Muscle of leg (tissue), 3 donors: ENCODE measurements at regions not wholly inside any gene's neighbourhood (a gene's known extent, or its start where the extent isn't known, plus 50 kb on each side); places are given as distances from the start of the nearest gene placed in this dataset.

Experiments used
- DNase-seq: peaks from one replicate; pipeline ENCODE4 v3.0.0; 2013
- H3K27ac ChIP-seq: one replicate; pipeline ENCODE4 v1.5.1; 2013; ENCODE audit warnings: mild to moderate bottlenecking, low read length, control low read depth
- H3K27me3 ChIP-seq: one replicate; pipeline ENCODE4 v1.6.1; 2013; ENCODE audit warnings: low read length; ENCODE audit not compliant: control insufficient read depth, insufficient read depth
- H3K36me3 ChIP-seq: one replicate; pipeline ENCODE4 v1.6.1; 2013; ENCODE audit warnings: low read length; ENCODE audit not compliant: control insufficient read depth, insufficient read depth
- H3K4me1 ChIP-seq: one replicate; pipeline ENCODE4 v1.6.1; 2013; ENCODE audit warnings: low read length; ENCODE audit not compliant: control insufficient read depth, insufficient read depth
- H3K4me3 ChIP-seq: one replicate; pipeline ENCODE4 v1.5.1; 2013; ENCODE audit warnings: low read length, control low read depth
- H3K9me3 ChIP-seq: replicated peaks from 2 replicates; pipeline ENCODE4 v1.6.1; 2013; ENCODE audit warnings: low read depth, low read length; ENCODE audit not compliant: control insufficient read depth
- WGBS: methylation state at CpG from one replicate; pipeline ENCODE4 v1.1.5; 2013; ENCODE audit warnings: missing lambda C conversion rate; ENCODE audit not compliant: insufficient coverage; 5-methylcytosine and 5-hydroxymethylcytosine counted together

- no CpG with 5 or more reads among the region's 2 CpGs for WGBS
- no peaks in the 10 kb centered on the region for H3K36me3 ChIP-seq
- H3K4me1 ChIP-seq, result no peaks in the 10 kb centered on the region
- no peaks in the 10 kb centered on the region for H3K27me3 ChIP-seq
- no peak overlapping the region for H3K27ac ChIP-seq
- DNase-seq, result no peak
- H3K9me3 ChIP-seq, result no peaks in the 10 kb centered on the region
- H3K4me3 ChIP-seq, result no peak overlapping the region
These were observed 617.2 kb upstream of the CHORDC1 start for GRCh38 chr11:90840071-90840470.

DNA sequence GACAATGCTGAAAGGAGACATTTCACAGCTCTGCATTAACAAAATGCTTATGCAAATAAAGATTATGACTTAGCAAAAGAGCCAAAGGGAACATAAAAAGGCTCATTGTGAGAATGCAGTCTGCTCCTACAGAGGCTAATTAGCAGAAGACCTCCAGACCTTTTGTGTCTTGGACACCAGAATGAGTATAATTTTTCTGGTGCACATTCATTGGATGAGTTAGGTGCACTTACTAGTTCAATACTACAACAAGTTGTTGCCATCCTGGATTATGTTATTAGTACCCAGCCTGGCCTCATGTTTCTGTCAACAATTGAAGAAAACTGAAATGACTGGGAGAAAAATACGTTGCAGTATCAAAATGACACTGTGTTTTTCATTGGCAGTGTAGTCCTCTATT, 613.2 kb upstream of the CHORDC1 start:
- Histone ChIP-seq H3K36me3 (no peaks in the 10 kb centered on the region), H3K27me3 (no peaks in the 10 kb centered on the region), H3K9me3 (no peaks in the 10 kb centered on the region), H3K4me1 (no peaks in the 10 kb centered on the region), H3K4me3 (no peak overlapping the region), H3K27ac (no peak overlapping the region)
- WGBS, result no CpG with 5 or more reads among the region's 1 CpG
- DNase-seq, result no peak

GRCh38 chr11:90823446-90823845, 600.6 kb upstream of the CHORDC1 start:
- H3K9me3 ChIP-seq, result no peaks in the 10 kb centered on the region
- no peak overlapping the region for H3K27ac ChIP-seq
- no peaks in the 10 kb centered on the region for H3K36me3 ChIP-seq
- H3K4me3 ChIP-seq, result no peak overlapping the region
- WGBS, result 90% methylated on average over 2 of the region's 4 CpGs
- H3K27me3 ChIP-seq, result no peaks in the 10 kb centered on the region
- no peaks in the 10 kb centered on the region for H3K4me1 ChIP-seq
- DNase-seq, result no peak

GRCh38 chr11:90822996-90823395, 600.1 kb upstream of the CHORDC1 start:
- H3K36me3 ChIP-seq, result no peaks in the 10 kb centered on the region
- H3K27ac ChIP-seq, result no peak overlapping the region
- no peaks in the 10 kb centered on the region for H3K27me3 ChIP-seq
- DNase-seq, result peak; percentile 78
- H3K4me1 ChIP-seq, result no peaks in the 10 kb centered on the region
- WGBS, result 29% methylated on average over 2 of the region's 5 CpGs
- no peak overlapping the region for H3K4me3 ChIP-seq
- H3K9me3 ChIP-seq, result no peaks in the 10 kb centered on the region

DNA sequence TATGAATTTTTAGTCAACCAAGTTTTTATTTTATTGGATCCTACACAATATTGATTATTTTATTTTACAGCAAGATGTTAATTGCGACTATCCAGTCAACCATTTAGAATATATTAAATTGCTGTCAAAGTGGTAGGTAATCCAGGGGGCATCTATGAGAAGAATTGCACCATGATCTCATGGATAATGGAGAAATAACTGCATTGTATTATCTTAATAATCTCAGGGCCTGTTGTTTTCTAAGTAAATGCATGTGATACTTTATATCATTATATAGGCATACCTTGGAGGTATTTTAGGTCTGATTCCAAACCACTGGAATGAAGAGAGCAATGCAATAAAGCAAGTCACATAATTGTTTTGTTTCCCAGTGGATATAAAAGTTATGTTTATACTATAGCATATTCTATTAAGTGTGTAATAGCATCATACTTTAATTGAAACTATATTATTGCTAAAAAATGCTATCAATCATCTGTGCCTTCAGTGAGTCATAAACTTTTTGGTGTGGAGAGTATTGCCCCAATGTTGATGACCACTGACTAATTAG, 595.4 kb upstream of the CHORDC1 start:
- H3K36me3 ChIP-seq, result no peaks in the 10 kb centered on the region
- no CpG with 5 or more reads among the region's 1 CpG for WGBS
- H3K27ac ChIP-seq, result no peak overlapping the region
- no peak overlapping the region for H3K4me3 ChIP-seq
- no peaks in the 10 kb centered on the region for H3K27me3 ChIP-seq
- DNase-seq, result no peak
- no peaks in the 10 kb centered on the region for H3K4me1 ChIP-seq
- no peaks in the 10 kb centered on the region for H3K9me3 ChIP-seq

- no peak overlapping the region for H3K27ac ChIP-seq
- no peak overlapping the region for H3K4me3 ChIP-seq
- H3K36me3 ChIP-seq, result no peaks in the 10 kb centered on the region
- H3K4me1 ChIP-seq, result no peaks in the 10 kb centered on the region
- peaks cover 2% of the 10 kb centered on the region for H3K9me3 ChIP-seq
- H3K27me3 ChIP-seq, result no peaks in the 10 kb centered on the region
- DNase-seq, result no peak
- 87% methylated on average over 3 of the region's 5 CpGs for WGBS
These were observed 586.7 kb upstream of the CHORDC1 start for GRCh38 chr11:90809581-90809980.

- Histone ChIP-seq H3K27ac (no peak overlapping the region), H3K4me1 (no peaks in the 10 kb centered on the region), H3K4me3 (no peak overlapping the region), H3K27me3 (no peaks in the 10 kb centered on the region), H3K9me3 (no peaks in the 10 kb centered on the region), H3K36me3 (no peaks in the 10 kb centered on the region)
- no CpG with 5 or more reads among the region's 3 CpGs for WGBS
- DNase-seq, result no peak
These were observed 582.3 kb upstream of the CHORDC1 start for GRCh38 chr11:90805172-90805571.

- Histone ChIP-seq H3K27ac (no peak overlapping the region), H3K4me3 (no peak overlapping the region), H3K9me3 (no peaks in the 10 kb centered on the region), H3K36me3 (no peaks in the 10 kb centered on the region), H3K27me3 (no peaks in the 10 kb centered on the region), H3K4me1 (no peaks in the 10 kb centered on the region)
- DNase-seq, result no peak
- 100% methylated on average over 1 of the region's 7 CpGs for WGBS
These were observed 581.0 kb upstream of the CHORDC1 start for GRCh38 chr11:90803831-90804230.

GRCh38 chr11:90803366-90803765, 580.5 kb upstream of the CHORDC1 start:
- H3K27ac ChIP-seq, result no peak overlapping the region
- H3K9me3 ChIP-seq, result no peaks in the 10 kb centered on the region
- no peaks in the 10 kb centered on the region for H3K4me1 ChIP-seq
- H3K4me3 ChIP-seq, result no peak overlapping the region
- no peaks in the 10 kb centered on the region for H3K27me3 ChIP-seq
- DNase-seq, result no peak
- no peaks in the 10 kb centered on the region for H3K36me3 ChIP-seq
- WGBS, result no CpG with 5 or more reads among the region's 3 CpGs

DNA sequence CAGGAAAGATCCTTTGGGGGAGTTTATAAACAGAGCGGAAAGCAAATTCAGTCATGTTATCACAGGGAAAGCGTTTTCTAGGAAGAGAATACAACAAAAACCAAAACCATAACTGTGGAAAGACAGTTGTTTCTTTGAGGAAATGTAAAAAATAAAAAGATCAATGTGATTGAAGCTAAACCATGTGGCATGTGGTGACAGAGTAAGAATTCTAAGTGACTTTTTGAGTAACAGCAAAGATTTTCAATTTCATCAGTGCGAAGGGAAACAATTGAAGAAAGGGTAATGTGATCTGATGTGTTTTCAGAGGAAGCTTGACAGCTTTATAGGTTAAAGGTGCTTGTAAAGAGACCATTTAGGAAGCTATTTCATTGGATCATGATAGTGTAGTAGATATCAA, 575.9 kb upstream of the CHORDC1 start:
- no peak for DNase-seq
- Histone ChIP-seq H3K4me3 (no peak overlapping the region), H3K27ac (no peak overlapping the region), H3K27me3 (no peaks in the 10 kb centered on the region), H3K36me3 (no peaks in the 10 kb centered on the region), H3K9me3 (no peaks in the 10 kb centered on the region), H3K4me1 (no peaks in the 10 kb centered on the region)
- 57% methylated on average over 1 of the region's 3 CpGs for WGBS

- H3K36me3 ChIP-seq, result no peaks in the 10 kb centered on the region
- no peak for DNase-seq
- H3K9me3 ChIP-seq, result no peaks in the 10 kb centered on the region
- no peak overlapping the region for H3K27ac ChIP-seq
- no peak overlapping the region for H3K4me3 ChIP-seq
- WGBS, result 74% methylated on average over 4 of the region's 4 CpGs
- H3K27me3 ChIP-seq, result no peaks in the 10 kb centered on the region
- no peaks in the 10 kb centered on the region for H3K4me1 ChIP-seq
These were observed 572.9 kb upstream of the CHORDC1 start for GRCh38 chr11:90795746-90796145.
